ENCODE measurements at regions not wholly inside any gene's neighbourhood (a gene's known extent, or its start where the extent isn't known, plus 50 kb on each side); places are given as distances from the start of the nearest gene placed in this dataset.

DNA sequence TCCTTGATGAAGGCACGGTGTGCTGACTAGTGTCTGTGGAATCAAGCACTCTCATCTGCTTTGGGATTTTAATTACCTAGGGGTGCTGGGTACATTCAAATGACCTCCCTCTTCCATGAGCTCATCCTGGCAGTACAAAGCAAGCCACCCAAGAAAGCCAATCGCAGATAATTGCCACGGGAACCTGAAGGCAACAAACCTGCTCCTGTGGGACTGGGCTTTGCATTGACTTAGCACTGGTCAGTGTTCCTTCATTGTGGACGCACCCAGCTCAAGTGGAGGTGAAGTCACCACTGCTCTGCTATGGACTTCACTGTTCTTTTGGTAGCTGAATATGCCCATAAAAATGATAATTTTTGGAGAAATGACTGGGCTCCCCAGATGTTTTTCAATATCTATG, 261.6 kb upstream of the FERMT1 start:
- TF ChIP-seq SIN3A (IDR thresholded peaks at IDR 0.05; ENCODE audit: borderline replicate concordance, low read depth, low read length) (no peak), POLR2AphosphoS5 (IDR thresholded peaks at IDR 0.05; ENCODE audit: low read depth, low read length) (no peak), SMC3 (IDR thresholded peaks at IDR 0.05; ENCODE audit: low read depth, low read length) (no peak), TCF12 (IDR thresholded peaks at IDR 0.05) (no peak)
- TF ChIP-seq, protein P1, sequence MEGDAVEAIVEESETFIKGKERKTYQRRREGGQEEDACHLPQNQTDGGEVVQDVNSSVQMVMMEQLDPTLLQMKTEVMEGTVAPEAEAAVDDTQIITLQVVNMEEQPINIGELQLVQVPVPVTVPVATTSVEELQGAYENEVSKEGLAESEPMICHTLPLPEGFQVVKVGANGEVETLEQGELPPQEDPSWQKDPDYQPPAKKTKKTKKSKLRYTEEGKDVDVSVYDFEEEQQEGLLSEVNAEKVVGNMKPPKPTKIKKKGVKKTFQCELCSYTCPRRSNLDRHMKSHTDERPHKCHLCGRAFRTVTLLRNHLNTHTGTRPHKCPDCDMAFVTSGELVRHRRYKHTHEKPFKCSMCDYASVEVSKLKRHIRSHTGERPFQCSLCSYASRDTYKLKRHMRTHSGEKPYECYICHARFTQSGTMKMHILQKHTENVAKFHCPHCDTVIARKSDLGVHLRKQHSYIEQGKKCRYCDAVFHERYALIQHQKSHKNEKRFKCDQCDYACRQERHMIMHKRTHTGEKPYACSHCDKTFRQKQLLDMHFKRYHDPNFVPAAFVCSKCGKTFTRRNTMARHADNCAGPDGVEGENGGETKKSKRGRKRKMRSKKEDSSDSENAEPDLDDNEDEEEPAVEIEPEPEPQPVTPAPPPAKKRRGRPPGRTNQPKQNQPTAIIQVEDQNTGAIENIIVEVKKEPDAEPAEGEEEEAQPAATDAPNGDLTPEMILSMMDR (IDR thresholded peaks at IDR 0.05) = no peak

All from SK-N-SH (cell line).